ENCODE measurements at regions not wholly inside any gene's neighbourhood (a gene's known extent, or its start where the extent isn't known, plus 50 kb on each side); places are given as distances from the start of the nearest gene placed in this dataset.

- no peak for DNase-seq
These were observed 133.6 kb downstream of the NXPE2 start for GRCh38 chr11:114811971-114812370.

- DNase-seq = no peak
These were observed 134.4 kb downstream of the NXPE2 start for GRCh38 chr11:114812733-114813132.

- no peak for DNase-seq
These were observed 134.9 kb downstream of the NXPE2 start for GRCh38 chr11:114813189-114813718.

- no peak for DNase-seq
These were observed 136.8 kb downstream of the NXPE2 start for GRCh38 chr11:114815176-114815575.

- DNase-seq = no peak
These were observed 137.4 kb downstream of the NXPE2 start for GRCh38 chr11:114815761-114816160.

- no peak for DNase-seq
These were observed 138.5 kb downstream of the NXPE2 start for GRCh38 chr11:114816791-114817190.

GRCh38 chr11:114818382-114818781 is 140.1 kb downstream of the NXPE2 start:
- DNase-seq = no peak

GRCh38 chr11:114819028-114819427 is 140.7 kb downstream of the NXPE2 start:
- DNase-seq = no peak

- no peak for DNase-seq
These were observed 142.3 kb downstream of the NXPE2 start for GRCh38 chr11:114820621-114821020.

GRCh38 chr11:114821621-114822412 is 143.5 kb downstream of the NXPE2 start:
- DNase-seq = peak; percentile 37

GRCh38 chr11:114826910-114827442 is 148.6 kb downstream of the NXPE2 start:
- DNase-seq = no peak

- DNase-seq = no peak
These were observed 149.4 kb downstream of the NXPE2 start for GRCh38 chr11:114827736-114828135.

- no peak for DNase-seq
These were observed 154.3 kb downstream of the NXPE2 start for GRCh38 chr11:114832532-114833125.

- no peak for DNase-seq
These were observed 157.8 kb downstream of the NXPE2 start for GRCh38 chr11:114836161-114836560.

GRCh38 chr11:114844896-114845295 is 166.6 kb downstream of the NXPE2 start:
- DNase-seq = no peak

GRCh38 chr11:114845766-114846415 is 167.6 kb downstream of the NXPE2 start:
- no peak for DNase-seq

GRCh38 chr11:114846416-114846791 is 168.1 kb downstream of the NXPE2 start:
- DNase-seq = no peak

GRCh38 chr11:114847306-114847975 is 169.1 kb downstream of the NXPE2 start:
- no peak for DNase-seq

- no peak for DNase-seq
These were observed 169.7 kb downstream of the NXPE2 start for GRCh38 chr11:114848027-114848426.

GRCh38 chr11:114857281-114857680 is 179.0 kb downstream of the NXPE2 start:
- no peak for DNase-seq

GRCh38 chr11:114864896-114865295 is 186.6 kb downstream of the NXPE2 start:
- no peak for DNase-seq

- no peak for DNase-seq
These were observed 197.9 kb downstream of the NXPE2 start for GRCh38 chr11:114876234-114876633.

GRCh38 chr11:114877976-114878375 is 199.6 kb downstream of the NXPE2 start:
- no peak for DNase-seq
